Left hindlimb (tissue), 1 donor: ENCODE measurements at regions not wholly inside any gene's neighbourhood (a gene's known extent, or its start where the extent isn't known, plus 50 kb on each side); places are given as distances from the start of the nearest gene placed in this dataset.
"Not testable (repeated sequence)": the region's sequence is repeated elsewhere in the genome, so short reads cannot be mapped to it uniquely, and the experiment has no call there.

Experiments
- DNase-seq: peaks from one replicate; pipeline ENCODE4 v3.0.0-alpha.2; 2018

GRCh38 chr14:89697281-89698060, 257.1 kb downstream of the EFCAB11 start:
- no peak for DNase-seq

- DNase-seq, result no peak
These were observed 258.7 kb downstream of the EFCAB11 start for GRCh38 chr14:89695846-89696245.

- DNase-seq, result no peak
These were observed 264.4 kb downstream of the EFCAB11 start for GRCh38 chr14:89690139-89690538.

GRCh38 chr14:89689711-89690110, 264.8 kb downstream of the EFCAB11 start:
- DNase-seq, result not testable (repeated sequence)

- no peak for DNase-seq
These were observed 265.9 kb downstream of the EFCAB11 start for GRCh38 chr14:89688507-89689211.

GRCh38 chr14:89687129-89687528, 267.4 kb downstream of the EFCAB11 start:
- DNase-seq, result not testable (repeated sequence)

DNA sequence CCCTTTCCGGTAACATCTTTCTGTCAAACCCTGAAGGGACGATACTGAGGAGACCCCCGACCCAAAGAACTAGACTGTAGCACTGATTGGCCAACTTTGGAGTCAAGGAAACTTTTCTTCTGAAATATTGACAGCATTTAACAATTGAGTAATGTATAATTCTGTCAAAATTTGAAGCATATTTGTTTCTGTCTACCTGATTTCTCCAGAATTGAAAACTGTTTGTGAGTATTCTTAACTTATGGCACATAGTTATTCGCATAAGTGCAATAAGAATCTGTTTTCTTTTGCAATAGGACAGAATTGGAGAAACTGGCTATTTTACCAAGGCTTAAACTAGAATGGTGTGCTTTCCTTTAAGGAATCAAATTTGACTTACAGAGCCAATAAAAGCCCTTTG, 267.1 kb upstream of the FOXN3 start:
- DNase-seq, result no peak

- DNase-seq, result no peak
These were observed 264.3 kb upstream of the FOXN3 start for GRCh38 chr14:89681086-89682018.

DNA sequence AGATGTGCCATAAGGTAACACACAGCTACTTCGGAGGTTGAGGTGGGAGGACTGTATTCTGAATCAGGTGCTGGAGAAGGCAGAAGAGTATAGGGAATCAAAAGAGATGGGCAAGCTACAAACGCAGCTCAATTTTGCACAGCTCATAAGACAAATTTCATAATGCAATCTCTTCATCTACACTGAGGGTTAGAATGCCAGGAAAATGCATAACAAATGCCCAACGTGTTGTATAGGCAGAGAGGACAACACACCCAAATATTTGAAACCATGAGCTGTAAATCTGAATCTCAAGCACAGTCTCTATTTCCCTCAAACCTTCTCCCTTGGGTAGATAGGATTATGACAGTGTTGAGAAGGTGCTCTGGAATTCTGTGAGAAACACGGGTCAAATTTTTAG, 263.1 kb upstream of the FOXN3 start:
- DNase-seq, result no peak

DNA sequence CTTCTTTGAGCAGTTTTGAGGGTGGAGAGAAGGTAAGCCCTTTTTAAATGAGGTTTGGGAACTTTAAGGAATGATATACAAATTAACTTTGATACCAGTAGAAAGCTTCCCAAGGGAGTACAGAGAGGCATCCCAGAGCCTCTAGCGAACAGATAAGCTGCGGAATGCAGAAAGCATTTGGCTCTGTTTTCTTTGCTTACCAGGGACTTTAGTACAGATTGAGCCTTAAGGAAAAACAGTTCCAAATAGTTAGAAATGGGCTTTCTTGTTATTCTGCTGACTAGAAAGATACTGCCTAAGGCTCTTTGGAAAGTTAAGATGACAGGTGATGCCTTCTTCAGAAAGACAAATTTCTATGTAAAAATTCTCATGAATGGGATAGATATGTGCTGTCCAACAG, 261.7 kb upstream of the FOXN3 start:
- no peak for DNase-seq

GRCh38 chr14:89675590-89675989, 258.6 kb upstream of the FOXN3 start:
- DNase-seq, result no peak

DNA sequence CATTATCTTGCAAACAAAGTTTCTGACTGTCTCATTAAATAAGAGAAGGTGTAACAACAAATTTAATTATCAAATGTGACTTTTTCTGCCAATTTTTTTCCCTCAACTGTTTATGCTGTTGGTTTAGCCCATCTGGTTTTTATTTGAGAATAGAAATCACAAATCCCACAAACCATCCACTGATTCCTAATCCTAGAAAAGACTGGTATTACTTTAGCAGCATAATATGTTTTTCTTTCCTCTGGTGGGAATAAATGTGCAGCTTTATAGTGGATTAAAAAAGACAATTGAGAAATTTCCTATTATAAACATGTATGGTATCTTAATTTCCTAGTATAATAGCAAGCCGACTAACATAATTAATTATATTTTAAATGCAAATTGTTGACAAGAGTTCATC, 257.9 kb upstream of the FOXN3 start:
- no peak for DNase-seq

DNA sequence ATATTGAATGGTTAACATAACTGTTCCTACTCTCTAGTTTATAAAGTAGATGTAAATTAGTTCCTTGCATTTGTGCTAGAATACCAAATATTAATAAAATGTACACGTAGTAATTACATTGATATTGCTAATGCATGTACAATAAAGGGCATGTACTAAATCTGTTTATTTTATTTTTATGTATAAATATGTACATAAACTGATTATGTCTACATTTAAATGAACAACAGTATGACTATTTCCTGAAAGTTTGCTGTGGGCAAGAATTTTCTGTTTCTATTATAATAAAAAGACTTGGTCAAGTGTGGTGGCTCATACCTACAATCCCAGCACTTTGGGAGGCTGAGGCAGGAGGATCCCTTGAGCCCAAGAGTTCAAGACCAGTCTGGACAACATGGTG, 257.2 kb upstream of the FOXN3 start:
- DNase-seq, result no peak

DNA sequence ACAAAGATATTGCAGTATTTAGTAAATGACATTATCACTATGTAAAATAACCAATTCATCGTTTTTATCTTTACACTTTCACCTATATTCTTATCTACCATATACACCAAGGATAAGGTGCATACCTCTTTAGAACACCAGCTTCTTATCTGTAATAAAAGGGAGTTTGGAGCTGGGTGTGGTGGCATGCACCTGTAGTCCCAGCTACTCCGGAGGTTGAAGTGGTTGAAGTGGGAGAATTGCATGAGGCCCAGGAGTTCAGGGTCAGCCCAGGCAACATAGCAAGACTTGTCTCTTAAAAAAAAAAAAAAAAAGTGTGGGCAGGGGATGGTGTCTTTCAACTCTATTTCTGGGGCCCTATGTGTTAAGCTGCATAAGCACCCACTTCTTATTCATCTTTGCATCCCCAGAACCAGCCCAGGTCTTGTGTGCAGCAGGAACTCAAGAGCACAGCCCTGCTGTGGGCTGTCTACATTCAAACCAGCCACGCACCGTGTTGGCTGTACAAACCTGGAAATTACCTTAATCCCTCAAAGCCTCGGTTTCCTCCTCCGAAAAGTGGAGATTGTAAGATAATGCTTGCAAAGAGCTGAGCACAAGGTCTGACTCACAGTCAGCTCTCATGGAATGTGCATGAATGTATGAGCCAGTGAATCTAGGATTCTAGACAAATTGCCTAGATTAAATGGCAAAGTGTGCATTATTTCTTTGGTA, 256.6 kb upstream of the FOXN3 start:
- no peak for DNase-seq

GRCh38 chr14:89672636-89673511, 255.8 kb upstream of the FOXN3 start:
- DNase-seq, result no peak

GRCh38 chr14:89669193-89669592, 252.2 kb upstream of the FOXN3 start:
- DNase-seq, result no peak

DNA sequence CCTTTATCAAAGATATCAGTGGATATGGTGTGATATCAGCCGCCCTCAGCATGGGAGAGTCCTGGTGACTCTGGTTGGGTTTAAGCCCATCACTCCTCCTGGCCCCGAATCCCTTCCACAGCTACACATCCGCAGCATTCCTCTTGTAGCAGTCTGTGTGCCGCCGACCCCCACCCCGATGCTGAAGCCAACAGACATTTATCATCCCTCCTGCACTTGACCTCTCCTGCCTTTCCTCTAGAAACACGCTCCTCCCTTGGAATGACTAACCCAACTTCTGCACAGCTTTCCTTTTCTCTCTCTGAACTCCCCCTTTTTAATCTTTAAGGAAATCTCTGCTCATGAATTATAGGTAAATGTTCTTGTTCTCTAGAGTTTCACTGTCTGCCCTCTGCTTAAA, 250.9 kb upstream of the FOXN3 start:
- DNase-seq, result no peak

GRCh38 chr14:89665300-89666081, 248.5 kb upstream of the FOXN3 start:
- DNase-seq, result not testable (repeated sequence)

- DNase-seq, result no peak
These were observed 244.4 kb upstream of the FOXN3 start for GRCh38 chr14:89661392-89661791.

- DNase-seq, result not testable (repeated sequence)
These were observed 243.7 kb upstream of the FOXN3 start for GRCh38 chr14:89660625-89661233.
